ENCODE measurements at regions not wholly inside any gene's neighbourhood (a gene's known extent, or its start where the extent isn't known, plus 50 kb on each side); places are given as distances from the start of the nearest gene placed in this dataset.

GRCh38 chr17:83173914-83174361, 94.5 kb downstream of the METRNL start:
- DNase-seq (no peak), ATAC-seq (ENCODE audit: insufficient read depth, low read depth) (no peak)
- no peak for TF ChIP-seq EZH2 (IDR thresholded peaks at IDR 0.05; ENCODE audit: borderline replicate concordance, low read depth, low read length, severe bottlenecking)
- H3K79me2 ChIP-seq (ENCODE audit: insufficient read depth, low read length) = no peaks in the 10 kb centered on the region
- peaks cover 3% of the 10 kb centered on the region for H3K27me3 ChIP-seq (ENCODE audit: insufficient read depth, low read length, poor library complexity)
- H2AFZ ChIP-seq (ENCODE audit: low read depth, low read length) = no peak overlapping the region
- peaks cover 5% of the 10 kb centered on the region; the same call in 1 of the 2 replicates for H4K20me1 ChIP-seq (ENCODE audit: insufficient read depth, low read length)
- H3K4me1 ChIP-seq (ENCODE audit: insufficient read depth, low read length) = no peaks in the 10 kb centered on the region
- no peaks in the 10 kb centered on the region for H3K9me3 ChIP-seq (ENCODE audit: insufficient read depth, low read length, severe bottlenecking)
- H3K4me2 ChIP-seq (ENCODE audit: insufficient read depth, low read length) = no peak overlapping the region
- H3K36me3 ChIP-seq (ENCODE audit: insufficient read depth, low read length) = no peaks in the 10 kb centered on the region
- H3K27ac ChIP-seq (ENCODE audit: low read length) = no peak overlapping the region
- H3K4me3 ChIP-seq (ENCODE audit: low read depth in 1 of 2, low read length in 2 of 2) = no peak overlapping the region
- H3K9ac ChIP-seq (ENCODE audit: low read depth, low read length) = no peak overlapping the region

DNA sequence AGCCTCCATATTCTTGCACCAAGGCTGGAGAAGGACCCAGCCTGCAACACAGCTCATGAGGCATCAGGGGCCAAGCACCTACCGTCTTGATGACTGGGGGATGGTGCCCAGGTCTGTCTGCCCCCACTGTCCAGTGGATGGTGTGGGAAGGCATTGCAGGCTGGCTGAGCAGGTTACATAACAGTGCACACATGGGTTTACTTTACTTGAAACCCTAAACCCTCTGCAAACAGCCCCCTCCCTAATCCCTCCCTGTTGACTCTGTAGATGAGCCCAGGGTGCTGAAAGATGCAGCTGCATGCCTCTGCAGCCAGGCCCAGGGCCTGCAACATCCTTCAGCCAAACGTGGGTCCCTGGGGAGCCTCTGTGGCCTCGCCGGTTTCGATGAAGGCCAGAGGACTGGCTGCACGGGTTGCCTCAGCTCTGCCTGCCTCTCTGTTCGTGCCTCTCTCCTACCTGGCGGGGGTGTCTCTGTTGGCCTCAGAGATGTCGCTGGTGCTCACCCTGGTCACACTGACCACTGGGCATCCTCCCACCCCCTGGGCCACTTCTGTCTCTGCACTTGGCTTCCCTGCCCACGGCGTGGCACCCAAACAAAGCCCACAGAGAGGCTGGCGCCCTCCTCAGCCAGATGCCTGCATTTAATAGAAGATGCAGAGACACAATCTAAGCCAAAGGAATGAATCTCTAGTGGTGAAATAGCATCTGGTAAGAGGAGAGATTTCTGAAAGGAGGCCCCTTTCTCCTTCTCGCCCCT, 95.1 kb downstream of the METRNL start:
- ATAC-seq (ENCODE audit: insufficient read depth, low read depth) = no peak
- Histone ChIP-seq H3K4me2 (ENCODE audit: insufficient read depth, low read length) (no peak overlapping the region), H4K20me1 (ENCODE audit: insufficient read depth, low read length) (0 out of 2 replicates have a peak, but pooled peaks cover 5% of the 10 kb centered on the region), H3K9me3 (ENCODE audit: insufficient read depth, low read length, severe bottlenecking) (no peaks in the 10 kb centered on the region), H3K4me1 (ENCODE audit: insufficient read depth, low read length) (no peaks in the 10 kb centered on the region), H3K36me3 (ENCODE audit: insufficient read depth, low read length) (no peaks in the 10 kb centered on the region), H3K9ac (ENCODE audit: low read depth, low read length) (no peak overlapping the region), H3K27me3 (ENCODE audit: insufficient read depth, low read length, poor library complexity) (no peaks in the 10 kb centered on the region), H2AFZ (ENCODE audit: low read depth, low read length) (no peak overlapping the region), H3K27ac (ENCODE audit: low read length) (no peak overlapping the region), H3K79me2 (ENCODE audit: insufficient read depth, low read length) (no peaks in the 10 kb centered on the region), H3K4me3 (ENCODE audit: low read depth in 1 of 2, low read length in 2 of 2) (no peak overlapping the region)
- peak; percentile 2 for DNase-seq
- no peak for TF ChIP-seq EZH2 (IDR thresholded peaks at IDR 0.05; ENCODE audit: borderline replicate concordance, low read depth, low read length, severe bottlenecking)
- TF ChIP-seq, protein P1, sequence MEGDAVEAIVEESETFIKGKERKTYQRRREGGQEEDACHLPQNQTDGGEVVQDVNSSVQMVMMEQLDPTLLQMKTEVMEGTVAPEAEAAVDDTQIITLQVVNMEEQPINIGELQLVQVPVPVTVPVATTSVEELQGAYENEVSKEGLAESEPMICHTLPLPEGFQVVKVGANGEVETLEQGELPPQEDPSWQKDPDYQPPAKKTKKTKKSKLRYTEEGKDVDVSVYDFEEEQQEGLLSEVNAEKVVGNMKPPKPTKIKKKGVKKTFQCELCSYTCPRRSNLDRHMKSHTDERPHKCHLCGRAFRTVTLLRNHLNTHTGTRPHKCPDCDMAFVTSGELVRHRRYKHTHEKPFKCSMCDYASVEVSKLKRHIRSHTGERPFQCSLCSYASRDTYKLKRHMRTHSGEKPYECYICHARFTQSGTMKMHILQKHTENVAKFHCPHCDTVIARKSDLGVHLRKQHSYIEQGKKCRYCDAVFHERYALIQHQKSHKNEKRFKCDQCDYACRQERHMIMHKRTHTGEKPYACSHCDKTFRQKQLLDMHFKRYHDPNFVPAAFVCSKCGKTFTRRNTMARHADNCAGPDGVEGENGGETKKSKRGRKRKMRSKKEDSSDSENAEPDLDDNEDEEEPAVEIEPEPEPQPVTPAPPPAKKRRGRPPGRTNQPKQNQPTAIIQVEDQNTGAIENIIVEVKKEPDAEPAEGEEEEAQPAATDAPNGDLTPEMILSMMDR (IDR thresholded peaks at IDR 0.05; ENCODE audit: borderline replicate concordance, extremely low read depth, low read length, poor library complexity, severe bottlenecking) = peak; percentile 16

DNA sequence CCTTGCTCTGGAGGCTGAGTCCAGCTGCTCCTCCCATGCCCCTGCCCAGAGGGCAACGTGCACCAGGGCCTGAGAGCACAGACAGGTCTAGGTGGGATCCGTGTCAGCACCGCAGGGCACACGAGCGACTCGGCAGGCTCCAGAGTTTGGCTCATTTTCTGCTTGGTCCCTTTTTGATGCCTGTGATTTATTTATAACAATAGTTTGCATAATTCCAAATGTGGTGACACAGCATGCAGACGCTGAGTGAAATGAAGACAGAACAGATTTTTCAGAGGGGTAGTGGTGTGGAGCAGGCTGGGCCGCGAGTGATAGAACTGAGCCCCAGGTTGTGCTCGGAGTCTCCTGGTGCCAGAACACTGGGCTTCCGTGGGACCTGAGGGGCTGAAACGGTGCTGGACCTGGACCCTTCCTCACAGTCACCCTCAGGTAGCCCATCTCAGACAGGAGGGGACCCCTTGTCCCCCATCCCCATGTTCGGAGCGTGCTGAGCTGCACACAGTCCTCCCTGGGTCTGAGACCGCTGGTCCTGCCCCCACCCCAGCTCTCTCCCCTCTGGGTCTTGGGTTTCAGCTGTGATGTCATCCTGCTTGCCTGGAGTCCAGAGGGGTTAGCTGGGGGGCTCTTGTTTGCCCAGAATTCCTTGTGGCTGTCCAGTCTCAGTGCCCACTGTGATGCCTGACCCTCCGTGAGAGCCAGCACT, 95.9 kb downstream of the METRNL start:
- H3K4me3 ChIP-seq (ENCODE audit: low read depth in 1 of 2, low read length in 2 of 2) = no peak overlapping the region
- no peak overlapping the region for H3K27ac ChIP-seq (ENCODE audit: low read length)
- DNase-seq = no peak

More for the DNA sequence above, 95.9 kb downstream of the METRNL start:
- Histone ChIP-seq H3K9me3 (ENCODE audit: insufficient read depth, low read length, severe bottlenecking) (no peaks in the 10 kb centered on the region), H3K4me2 (ENCODE audit: insufficient read depth, low read length) (no peak overlapping the region), H3K36me3 (ENCODE audit: insufficient read depth, low read length) (no peaks in the 10 kb centered on the region), H3K9ac (ENCODE audit: low read depth, low read length) (no peak overlapping the region), H4K20me1 (ENCODE audit: insufficient read depth, low read length) (0 out of 2 replicates have a peak, but pooled peaks cover 5% of the 10 kb centered on the region), H2AFZ (ENCODE audit: low read depth, low read length) (no peak overlapping the region), H3K27me3 (ENCODE audit: insufficient read depth, low read length, poor library complexity) (no peaks in the 10 kb centered on the region), H3K4me1 (ENCODE audit: insufficient read depth, low read length) (no peaks in the 10 kb centered on the region), H3K79me2 (ENCODE audit: insufficient read depth, low read length) (no peaks in the 10 kb centered on the region)
- no peak for ATAC-seq (ENCODE audit: insufficient read depth, low read depth)
- TF ChIP-seq EZH2 (IDR thresholded peaks at IDR 0.05; ENCODE audit: borderline replicate concordance, low read depth, low read length, severe bottlenecking) = no peak
- TF ChIP-seq, protein P1 (IDR thresholded peaks at IDR 0.05; ENCODE audit: borderline replicate concordance, extremely low read depth, low read length, poor library complexity, severe bottlenecking) = no peak

All from DND-41 (cell line).